Stimulated activated CD8-positive, alpha-beta memory T cell treated with anti-CD3 and anti-CD28 coated beads, Interleukin-7, amount 100 ng/mL, for 4 hours (primary cell): ENCODE measurements at regions not wholly inside any gene's neighbourhood (a gene's known extent, or its start where the extent isn't known, plus 50 kb on each side); places are given as distances from the start of the nearest gene placed in this dataset.
A peak's percentile ranks its signal among the peaks of the same experiment; 100 is the strongest.
"Not testable (repeated sequence)": the region's sequence is repeated elsewhere in the genome, so short reads cannot be mapped to it uniquely, and the experiment has no call there.

Experiments
- DNase-seq, 2 donors: peaks; one replicate each; pipeline ENCODE4 v3.0.0-alpha.2; 2020; ENCODE audit warnings: low read depth in 2 of 2

GRCh38 chr7:155395176-155395797, 62.6 kb upstream of the EN2 start:
- DNase-seq: no peak

- no peak for DNase-seq
Observed at GRCh38 chr7:155396661-155397060, 61.3 kb upstream of the EN2 start.

- not testable (repeated sequence) for DNase-seq
Observed at GRCh38 chr7:155397758-155398714, 59.9 kb upstream of the EN2 start.

GRCh38 chr7:155398944-155399343, 59.0 kb upstream of the EN2 start:
- DNase-seq: no peak

GRCh38 chr7:155399577-155399976, 58.4 kb upstream of the EN2 start:
- DNase-seq: no peak

GRCh38 chr7:155401231-155401630, 56.7 kb upstream of the EN2 start:
- no peak for DNase-seq

- DNase-seq: no peak
Observed at GRCh38 chr7:155401884-155402283, 56.0 kb upstream of the EN2 start.

GRCh38 chr7:155402941-155403340, 55.0 kb upstream of the EN2 start:
- no peak for DNase-seq

- no peak for DNase-seq
Observed at GRCh38 chr7:155404976-155405375, 53.0 kb upstream of the EN2 start.

GRCh38 chr7:155405399-155406318, 52.3 kb upstream of the EN2 start:
- peak in 1 of 2 donors; percentile 10 for DNase-seq

- DNase-seq: no peak
Observed at GRCh38 chr7:155407799-155408198, 50.1 kb upstream of the EN2 start.
